H9 (cell line): ENCODE measurements at regions not wholly inside any gene's neighbourhood (a gene's known extent, or its start where the extent isn't known, plus 50 kb on each side); places are given as distances from the start of the nearest gene placed in this dataset.

Experiments used
- DNase-seq: peaks from one replicate; pipeline ENCODE4 v3.0.0-alpha.2; 2017
- H2AFZ ChIP-seq: one replicate; pipeline ENCODE4 v1.6.1; 2013; ENCODE audit warnings: mild to moderate bottlenecking, low read length, control low read depth, moderate library complexity
- H2AK5ac ChIP-seq: 2 replicates; pipeline ENCODE4 v1.6.1; 2013; ENCODE audit warnings: low read length, control low read depth, mixed read lengths; ENCODE audit not compliant: insufficient read length
- H2BK120ac ChIP-seq: one replicate; pipeline ENCODE4 v1.6.1; 2013; ENCODE audit warnings: low read depth, mild to moderate bottlenecking, low read length, control low read depth, inconsistent platforms; ENCODE audit not compliant: poor library complexity, severe bottlenecking
- H2BK12ac ChIP-seq: 2 replicates; pipeline ENCODE4 v1.6.1; 2013; ENCODE audit warnings: low read length, control low read depth, mixed read lengths, low read depth; ENCODE audit not compliant: insufficient read length
- H2BK15ac ChIP-seq: 2 replicates; pipeline ENCODE4 v1.6.1; 2013; ENCODE audit warnings: low read depth, low read length, control low read depth
- H2BK20ac ChIP-seq: one replicate; pipeline ENCODE4 v1.6.1; 2013; ENCODE audit warnings: low read depth, mild to moderate bottlenecking, low read length, control low read depth, inconsistent platforms; ENCODE audit not compliant: poor library complexity, severe bottlenecking
- H2BK5ac ChIP-seq: 2 replicates; pipeline ENCODE4 v1.6.1; 2013; ENCODE audit warnings: low read length, control low read depth, mixed read lengths; ENCODE audit not compliant: insufficient read length
- H3K14ac ChIP-seq: 2 replicates; pipeline ENCODE4 v1.6.1; 2013; ENCODE audit warnings: low read length, control low read depth; ENCODE audit not compliant: insufficient read depth
- H3K18ac ChIP-seq: 2 replicates; pipeline ENCODE4 v1.6.1; 2013; ENCODE audit warnings: low read depth, mild to moderate bottlenecking, mixed read lengths, low read length, control low read depth; ENCODE audit not compliant: insufficient read length
- H3K23ac ChIP-seq: 2 replicates; pipeline ENCODE4 v1.6.1; 2013; ENCODE audit warnings: low read length, control low read depth, mixed read lengths, low read depth; ENCODE audit not compliant: insufficient read length
- H3K23me2 ChIP-seq: 2 replicates; pipeline ENCODE4 v1.6.1; 2013; ENCODE audit warnings: low read depth, mild to moderate bottlenecking, mixed read lengths, low read length, control low read depth; ENCODE audit not compliant: insufficient read length, poor library complexity, severe bottlenecking
- H3K27ac ChIP-seq: 2 replicates; pipeline ENCODE4 v1.5.1; 2013; ENCODE audit warnings: low read length, control low read depth, mixed read lengths, low read depth; ENCODE audit not compliant: insufficient read length
- H3K27me3 ChIP-seq: 2 replicates; pipeline ENCODE4 v1.6.1; 2013; ENCODE audit warnings: low read length, control low read depth, inconsistent platforms; ENCODE audit not compliant: insufficient read depth
- H3K4ac ChIP-seq: 2 replicates; pipeline ENCODE4 v1.6.1; 2013; ENCODE audit warnings: low read depth, mild to moderate bottlenecking, control low read depth, inconsistent platforms, low read length, moderate library complexity
- H3K4me1 ChIP-seq: 2 replicates; pipeline ENCODE4 v1.6.1; 2013; ENCODE audit warnings: low read length, control low read depth, inconsistent platforms; ENCODE audit not compliant: insufficient read depth
- H3K4me2 ChIP-seq: 2 replicates; pipeline ENCODE4 v1.6.1; 2013; ENCODE audit warnings: low read length, control low read depth, mixed read lengths; ENCODE audit not compliant: insufficient read length, insufficient read depth
- H3K56ac ChIP-seq: 2 replicates; pipeline ENCODE4 v1.6.1; 2013; ENCODE audit warnings: low read depth, mild to moderate bottlenecking, mixed read lengths, low read length, control low read depth; ENCODE audit not compliant: insufficient read length
- H3K79me1 ChIP-seq: 2 replicates; pipeline ENCODE4 v1.6.1; 2013; ENCODE audit warnings: low read depth, mild to moderate bottlenecking, moderate library complexity, low read length, control low read depth, inconsistent platforms; ENCODE audit not compliant: insufficient read depth, poor library complexity, severe bottlenecking
- H3K79me2 ChIP-seq: 2 replicates; pipeline ENCODE4 v1.6.1; 2013; ENCODE audit warnings: low read length, control low read depth, inconsistent platforms; ENCODE audit not compliant: insufficient read depth
- H3K9ac ChIP-seq: 2 replicates; pipeline ENCODE4 v1.6.1; 2013; ENCODE audit warnings: low read length, control low read depth, mixed read lengths; ENCODE audit not compliant: insufficient read length; ENCODE audit errors: extremely low read depth
- H3K9me3 ChIP-seq: one replicate; pipeline ENCODE4 v1.6.1; 2013; ENCODE audit warnings: low read depth, low read length, inconsistent platforms; ENCODE audit not compliant: control insufficient read depth
- H3T11ph ChIP-seq: one replicate; pipeline ENCODE4 v1.6.1; 2013; ENCODE audit warnings: mild to moderate bottlenecking, low read length, control low read depth, inconsistent platforms
- H4K20me1 ChIP-seq: one replicate; pipeline ENCODE4 v1.6.1; 2013; ENCODE audit not compliant: control insufficient read depth, insufficient read length, insufficient read depth
- H4K5ac ChIP-seq: 2 replicates; pipeline ENCODE4 v1.6.1; 2013; ENCODE audit warnings: low read depth, mild to moderate bottlenecking, mixed read lengths, low read length, control low read depth; ENCODE audit not compliant: insufficient read length
- H4K8ac ChIP-seq: replicated peaks from 2 replicates; pipeline ENCODE4 v1.6.1; 2013; ENCODE audit warnings: low read length, control low read depth, mixed read lengths, low read depth; ENCODE audit not compliant: insufficient read length
- H4K91ac ChIP-seq: 2 replicates; pipeline ENCODE4 v1.6.1; 2013; ENCODE audit warnings: low read depth, mild to moderate bottlenecking, moderate library complexity, mixed read lengths, low read length, control low read depth; ENCODE audit not compliant: insufficient read length
- H3K27ac Mint-ChIP-seq, 3 experiments: 2 replicates in 2 of 3; 3 replicates in 1 of 3; pipeline ENCODE4 v1.8.0; 2020 to 2021; ENCODE audit warnings: mixed read lengths in 3 of 3, mild to moderate bottlenecking in 1 of 3, moderate library complexity in 1 of 3
- H3K27me3 Mint-ChIP-seq: 2 replicates; pipeline ENCODE4 v1.8.0; 2021; ENCODE audit warnings: low read depth, mild to moderate bottlenecking, moderate library complexity, mixed read lengths
- H3K36me3 Mint-ChIP-seq, 3 experiments: 2 replicates in 2 of 3; 3 replicates in 1 of 3; pipeline ENCODE4 v1.8.0; 2020 to 2021; ENCODE audit warnings: low read depth in 3 of 3, mixed read lengths in 3 of 3; ENCODE audit not compliant: insufficient read depth in 1 of 3
- H3K4me1 Mint-ChIP-seq, 2 experiments: 2 replicates each; pipeline ENCODE4 v1.8.0; 2020; ENCODE audit warnings: mixed read lengths in 2 of 2
- H3K4me3 Mint-ChIP-seq, 2 experiments: 2 replicates in 1 of 2; 3 replicates in 1 of 2; pipeline ENCODE4 v1.8.0; 2020 to 2021; ENCODE audit warnings: mild to moderate bottlenecking in 2 of 2, mixed read lengths in 2 of 2, moderate library complexity in 1 of 2
- H3K9me3 Mint-ChIP-seq, 2 experiments: 2 replicates in 1 of 2; 3 replicates in 1 of 2; pipeline ENCODE4 v1.8.0; 2020; ENCODE audit warnings: mild to moderate bottlenecking in 2 of 2, mixed read lengths in 2 of 2, moderate library complexity in 1 of 2
- CTCF ChIP-seq: fragments of 200-600 bp; sonication (generic); conservative IDR thresholded peaks from 3 replicates; pipeline ENCODE4 v1.8.0; 2021; ENCODE audit warnings: antibody characterized with exemption, mild to moderate bottlenecking
- WGBS: extraction: QIAGEN DNeasy Blood & Tissue Kit; methylation state at CpG from one replicate; pipeline ENCODE4 v1.1.7; 2013; ENCODE audit warnings: missing lambda C conversion rate, low lambda C conversion rate, mixed read lengths; ENCODE audit not compliant: insufficient read length; ENCODE audit errors: extremely low coverage; 5-methylcytosine and 5-hydroxymethylcytosine counted together

- Histone ChIP-seq H3K4me1 (peaks cover 2% of the 10 kb centered on the region; the same call in 1 of the 2 replicates), H3K23ac (no peak overlapping the region), H2AK5ac (no peak overlapping the region), H3K79me1 (no peaks in the 10 kb centered on the region), H3K4ac (no peak overlapping the region), H4K91ac (no peak overlapping the region), H3K14ac (no peak overlapping the region), H2BK5ac (no peak overlapping the region), H3K9me3 (peaks cover 6% of the 10 kb centered on the region), H3K23me2 (peaks cover 4% of the 10 kb centered on the region), H2BK20ac (no peak overlapping the region), H4K20me1 (no peaks in the 10 kb centered on the region), H3K79me2 (no peaks in the 10 kb centered on the region), H2BK15ac (no peak overlapping the region), H4K8ac (no peak overlapping the region), H2AFZ (no peak overlapping the region), H3K18ac (no peak overlapping the region), H3K27me3 (no peaks in the 10 kb centered on the region), H3T11ph (no peak overlapping the region), H3K56ac (no peak overlapping the region), H3K4me2 (no peak overlapping the region), H3K9ac (no peak overlapping the region), H2BK120ac (no peak overlapping the region), H2BK12ac (no peak overlapping the region), H3K27ac (no peak overlapping the region), H4K5ac (no peak overlapping the region)
- peaks cover 22% of the 10 kb centered on the region for H3K27me3 Mint-ChIP-seq
- peaks cover 6 to 21% (median 12%) of the 10 kb centered on the region in 3 experiments; a peak in 5 of 7 replicates for H3K36me3 Mint-ChIP-seq
- TF ChIP-seq CTCF: no peak
- peaks cover 19 to 23% of the 10 kb centered on the region in 2 experiments for H3K4me1 Mint-ChIP-seq
- no CpG with 5 or more reads among the region's 7 CpGs for WGBS
- no peak for DNase-seq
- H3K4me3 Mint-ChIP-seq: no peak overlapping the region
- H3K27ac Mint-ChIP-seq: no peak overlapping the region
- H3K9me3 Mint-ChIP-seq: peaks cover 13 to 15% of the 10 kb centered on the region in 2 experiments
Observed at GRCh38 chr3:66577426-66578203, 76.8 kb upstream of the LRIG1 start.
